ENCODE measurements at regions not wholly inside any gene's neighbourhood (a gene's known extent, or its start where the extent isn't known, plus 50 kb on each side); places are given as distances from the start of the nearest gene placed in this dataset.

DNA sequence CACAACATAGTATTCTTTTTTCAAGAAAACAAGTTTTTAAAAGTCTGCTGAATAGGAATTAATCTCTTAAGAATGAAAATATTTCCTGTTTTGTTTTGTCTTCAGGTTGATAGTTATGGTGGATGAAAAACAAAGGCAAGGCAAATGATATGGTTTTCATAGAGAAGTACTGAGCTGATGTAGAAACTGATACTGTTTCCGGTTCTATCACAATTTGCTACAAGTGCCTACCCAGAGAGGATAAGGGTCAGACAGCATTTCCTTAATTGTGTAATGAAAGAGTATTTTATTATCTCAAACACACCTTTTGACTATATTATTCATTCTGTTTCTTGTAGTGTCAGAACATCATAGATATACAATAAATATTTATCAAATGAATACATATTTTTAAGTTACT, 836.3 kb downstream of the SQOR start:
- Histone ChIP-seq H3K4me3 (ENCODE audit: insufficient read depth, low read depth, low read length) (no peak overlapping the region), H3K23ac (ENCODE audit: low read depth, low read length) (no peak overlapping the region), H3K27me3 (ENCODE audit: control insufficient read depth, insufficient read depth, low read length) (no peaks in the 10 kb centered on the region), H3K4me1 (ENCODE audit: control insufficient read depth, insufficient read depth, low read length) (no peaks in the 10 kb centered on the region), H3K79me1 (ENCODE audit: low read depth in 1 of 2, low read length in 2 of 2) (no peaks in the 10 kb centered on the region), H4K5ac (ENCODE audit: low read depth, low read length) (no peak overlapping the region), H3K9ac (ENCODE audit: low read depth, low read length) (no peak overlapping the region), H2AFZ (replicated peaks; ENCODE audit: low read length, poor library complexity) (no peak overlapping the region), H3K36me3 (ENCODE audit: control insufficient read depth, insufficient read depth, low read length) (no peaks in the 10 kb centered on the region), H3K56ac (ENCODE audit: extremely low read depth, insufficient read depth, low read length) (no peak overlapping the region), H2BK15ac (ENCODE audit: low read depth, low read length) (no peak overlapping the region), H4K20me1 (ENCODE audit: insufficient read depth, low read length) (no peaks in the 10 kb centered on the region), H3K18ac (ENCODE audit: low read depth, low read length) (no peak overlapping the region), H2BK5ac (ENCODE audit: low read depth, low read length, poor library complexity, severe bottlenecking) (no peak overlapping the region), H4K8ac (ENCODE audit: low read depth in 2 of 2, low read length in 2 of 2) (no peak overlapping the region), H2BK120ac (ENCODE audit: low read depth, low read length) (no peak overlapping the region), H3K27ac (ENCODE audit: insufficient read depth, low read length) (no peak overlapping the region), H2AK5ac (ENCODE audit: low read depth, low read length) (no peak overlapping the region), H4K91ac (ENCODE audit: insufficient read depth, low read depth, low read length) (no peak overlapping the region), H3K4ac (ENCODE audit: low read depth, low read length) (no peak overlapping the region), H3K9me1 (ENCODE audit: insufficient read depth, low read length) (no peaks in the 10 kb centered on the region), H2BK20ac (ENCODE audit: low read depth, low read length) (no peak overlapping the region), H2AK9ac (replicated peaks; ENCODE audit: low read depth, low read length, poor library complexity) (no peak overlapping the region), H3K14ac (replicated peaks; ENCODE audit: low read depth, low read length) (no peak overlapping the region), H3K4me2 (ENCODE audit: low read depth, low read length) (no peak overlapping the region), H3K9me3 (ENCODE audit: control insufficient read depth, insufficient read depth, low read length) (peaks cover 3% of the 10 kb centered on the region; the same call in 1 of the 2 replicates)
- POLR2A ChIA-PET (ENCODE audit: unreplicated experiment) = no interaction called here
- TF ChIP-seq CHD1 (IDR thresholded peaks at IDR 0.05; ENCODE audit: low read depth, low read length) = no peak
- TF ChIP-seq FOS (IDR thresholded peaks at IDR 0.05; ENCODE audit: low read depth, low read length) = no peak
- TF ChIP-seq, protein P1, sequence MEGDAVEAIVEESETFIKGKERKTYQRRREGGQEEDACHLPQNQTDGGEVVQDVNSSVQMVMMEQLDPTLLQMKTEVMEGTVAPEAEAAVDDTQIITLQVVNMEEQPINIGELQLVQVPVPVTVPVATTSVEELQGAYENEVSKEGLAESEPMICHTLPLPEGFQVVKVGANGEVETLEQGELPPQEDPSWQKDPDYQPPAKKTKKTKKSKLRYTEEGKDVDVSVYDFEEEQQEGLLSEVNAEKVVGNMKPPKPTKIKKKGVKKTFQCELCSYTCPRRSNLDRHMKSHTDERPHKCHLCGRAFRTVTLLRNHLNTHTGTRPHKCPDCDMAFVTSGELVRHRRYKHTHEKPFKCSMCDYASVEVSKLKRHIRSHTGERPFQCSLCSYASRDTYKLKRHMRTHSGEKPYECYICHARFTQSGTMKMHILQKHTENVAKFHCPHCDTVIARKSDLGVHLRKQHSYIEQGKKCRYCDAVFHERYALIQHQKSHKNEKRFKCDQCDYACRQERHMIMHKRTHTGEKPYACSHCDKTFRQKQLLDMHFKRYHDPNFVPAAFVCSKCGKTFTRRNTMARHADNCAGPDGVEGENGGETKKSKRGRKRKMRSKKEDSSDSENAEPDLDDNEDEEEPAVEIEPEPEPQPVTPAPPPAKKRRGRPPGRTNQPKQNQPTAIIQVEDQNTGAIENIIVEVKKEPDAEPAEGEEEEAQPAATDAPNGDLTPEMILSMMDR (conservative IDR thresholded peaks at IDR 0.05; ENCODE audit: low read depth, low read length) = no peak
- TF ChIP-seq, protein P2, sequence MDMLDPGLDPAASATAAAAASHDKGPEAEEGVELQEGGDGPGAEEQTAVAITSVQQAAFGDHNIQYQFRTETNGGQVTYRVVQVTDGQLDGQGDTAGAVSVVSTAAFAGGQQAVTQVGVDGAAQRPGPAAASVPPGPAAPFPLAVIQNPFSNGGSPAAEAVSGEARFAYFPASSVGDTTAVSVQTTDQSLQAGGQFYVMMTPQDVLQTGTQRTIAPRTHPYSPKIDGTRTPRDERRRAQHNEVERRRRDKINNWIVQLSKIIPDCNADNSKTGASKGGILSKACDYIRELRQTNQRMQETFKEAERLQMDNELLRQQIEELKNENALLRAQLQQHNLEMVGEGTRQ (IDR thresholded peaks at IDR 0.05; ENCODE audit: low read depth, low read length) = no peak
- no peak for TF ChIP-seq MXI1 (IDR thresholded peaks at IDR 0.05; ENCODE audit: borderline replicate concordance, low read depth, low read length)
- no peak for TF ChIP-seq MAZ (IDR thresholded peaks at IDR 0.05; ENCODE audit: borderline replicate concordance, low read depth, low read length)
- TF ChIP-seq NFE2L2 (IDR thresholded peaks at IDR 0.05; ENCODE audit: low read depth, low read length) = no peak
- no peak for TF ChIP-seq CEBPB (IDR thresholded peaks at IDR 0.05; ENCODE audit: low read depth, low read length)
- TF ChIP-seq BHLHE40 (IDR thresholded peaks at IDR 0.05; ENCODE audit: low read depth, low read length) = no peak
- TF ChIP-seq RAD21 (IDR thresholded peaks at IDR 0.05; ENCODE audit: low read length) = no peak
- no peak for TF ChIP-seq ELK1 (IDR thresholded peaks at IDR 0.05; ENCODE audit: borderline replicate concordance, low read depth, low read length)
- no peak for TF ChIP-seq POLR2A (IDR thresholded peaks at IDR 0.05; ENCODE audit: low read depth, low read length)
- TF ChIP-seq MAFK (IDR thresholded peaks at IDR 0.05; ENCODE audit: low read depth, low read length) = no peak
- no peak for TF ChIP-seq RFX5 (IDR thresholded peaks at IDR 0.05; ENCODE audit: low read depth, low read length)
- no peak for TF ChIP-seq RCOR1 (IDR thresholded peaks at IDR 0.05; ENCODE audit: insufficient replicate concordance, low read length)
- TF ChIP-seq SMC3 (IDR thresholded peaks at IDR 0.05; ENCODE audit: low read depth, low read length) = no peak
- DNase-seq (no peak), ATAC-seq (ENCODE audit: low read depth) (no peak)
- intact Hi-C loops (cut with micrococcal nuclease) (no loop called here), dilution Hi-C loops (cut with HindIII; ENCODE audit: low sequenced_read_pairs, unreplicated experiment) (no loop called here), in situ Hi-C loops (cut with MboI; ENCODE audit: low sequenced_read_pairs) (no loop called here)
- BruUV-seq (replicated peaks) = no TSS peak
- no CpG with 5 or more reads among the region's 1 CpG for WGBS, 2 experiments (ENCODE audit: extremely low coverage in 2 of 2, insufficient read length in 1 of 2)
- CTCF ChIA-PET = no interaction called here

Measured in IMR-90 (cell line).